ENCODE measurements at regions not wholly inside any gene's neighbourhood (a gene's known extent, or its start where the extent isn't known, plus 50 kb on each side); places are given as distances from the start of the nearest gene placed in this dataset.

- no peaks in the 10 kb centered on the region for H3K36me3 Mint-ChIP-seq (ENCODE audit: unreplicated experiment)
- H3K4me1 Mint-ChIP-seq (ENCODE audit: unreplicated experiment), result peaks cover 21% of the 10 kb centered on the region
- H3K9me3 Mint-ChIP-seq (ENCODE audit: unreplicated experiment), result peaks cover 12% of the 10 kb centered on the region
- TF ChIP-seq CTCF (IDR thresholded peaks at IDR 0.05), result no peak
- H3K4me3 Mint-ChIP-seq (ENCODE audit: unreplicated experiment), result no peak overlapping the region
- no peak overlapping the region for H3K27ac Mint-ChIP-seq (ENCODE audit: unreplicated experiment)
- DNase-seq (ENCODE audit: extremely low spot score, unreplicated experiment), result no peak
- peaks cover 5% of the 10 kb centered on the region for H3K27me3 Mint-ChIP-seq (ENCODE audit: unreplicated experiment)
Observed at GRCh38 chr2:38504169-38504568, 98.6 kb downstream of the HNRNPLL start.

- Mint-ChIP-seq H3K9me3 (ENCODE audit: unreplicated experiment) (peaks cover 12% of the 10 kb centered on the region), H3K4me1 (ENCODE audit: unreplicated experiment) (peaks cover 16% of the 10 kb centered on the region), H3K36me3 (ENCODE audit: unreplicated experiment) (no peaks in the 10 kb centered on the region), H3K27me3 (ENCODE audit: unreplicated experiment) (peaks cover 5% of the 10 kb centered on the region), H3K27ac (ENCODE audit: unreplicated experiment) (no peak overlapping the region), H3K4me3 (ENCODE audit: unreplicated experiment) (no peak overlapping the region)
- DNase-seq (ENCODE audit: extremely low spot score, unreplicated experiment), result no peak
- TF ChIP-seq CTCF (IDR thresholded peaks at IDR 0.05), result no peak
Observed at GRCh38 chr2:38502107-38502506, 100.6 kb downstream of the HNRNPLL start.

- Mint-ChIP-seq H3K36me3 (ENCODE audit: unreplicated experiment) (no peaks in the 10 kb centered on the region), H3K4me1 (ENCODE audit: unreplicated experiment) (peaks cover 19% of the 10 kb centered on the region), H3K27me3 (ENCODE audit: unreplicated experiment) (peaks cover 5% of the 10 kb centered on the region), H3K27ac (ENCODE audit: unreplicated experiment) (no peak overlapping the region), H3K4me3 (ENCODE audit: unreplicated experiment) (no peak overlapping the region), H3K9me3 (ENCODE audit: unreplicated experiment) (peaks cover 12% of the 10 kb centered on the region)
- no peak for TF ChIP-seq CTCF (IDR thresholded peaks at IDR 0.05)
- DNase-seq (ENCODE audit: extremely low spot score, unreplicated experiment), result no peak
Observed at GRCh38 chr2:38500283-38500634, 102.5 kb downstream of the HNRNPLL start.

GRCh38 chr2:38499548-38500282 lies 103.0 kb downstream of the HNRNPLL start:
- H3K36me3 Mint-ChIP-seq (ENCODE audit: unreplicated experiment), result no peaks in the 10 kb centered on the region
- peaks cover 12% of the 10 kb centered on the region for H3K9me3 Mint-ChIP-seq (ENCODE audit: unreplicated experiment)
- H3K27ac Mint-ChIP-seq (ENCODE audit: unreplicated experiment), result no peak overlapping the region
- no peak for TF ChIP-seq CTCF (IDR thresholded peaks at IDR 0.05)
- no peak overlapping the region for H3K4me3 Mint-ChIP-seq (ENCODE audit: unreplicated experiment)
- no peak for DNase-seq (ENCODE audit: extremely low spot score, unreplicated experiment)
- peaks cover 19% of the 10 kb centered on the region for H3K4me1 Mint-ChIP-seq (ENCODE audit: unreplicated experiment)
- H3K27me3 Mint-ChIP-seq (ENCODE audit: unreplicated experiment), result peaks cover 5% of the 10 kb centered on the region

GRCh38 chr2:38498045-38498481 lies 104.7 kb downstream of the HNRNPLL start:
- Mint-ChIP-seq H3K36me3 (ENCODE audit: unreplicated experiment) (no peaks in the 10 kb centered on the region), H3K27ac (ENCODE audit: unreplicated experiment) (no peak overlapping the region), H3K4me1 (ENCODE audit: unreplicated experiment) (peaks cover 18% of the 10 kb centered on the region), H3K4me3 (ENCODE audit: unreplicated experiment) (no peak overlapping the region), H3K27me3 (ENCODE audit: unreplicated experiment) (peaks cover 3% of the 10 kb centered on the region), H3K9me3 (ENCODE audit: unreplicated experiment) (peaks cover 12% of the 10 kb centered on the region)
- no peak for DNase-seq (ENCODE audit: extremely low spot score, unreplicated experiment)
- TF ChIP-seq CTCF (IDR thresholded peaks at IDR 0.05), result no peak

Data from osteocyte (in vitro differentiated cells).